SK-N-MC (cell line): ENCODE measurements at regions not wholly inside any gene's neighbourhood (a gene's known extent, or its start where the extent isn't known, plus 50 kb on each side); places are given as distances from the start of the nearest gene placed in this dataset.

ENCODE experiments used
- DNase-seq: peaks from one replicate; pipeline ENCODE4 v3.0.0-alpha.2; 2011; ENCODE audit warnings: low read depth, low spot score
- H3K27ac ChIP-seq: fragments of 200-600 bp; sonication (generic); 2 replicates; pipeline ENCODE4 v1.5.1; 2016; ENCODE audit warnings: mixed run types
- H3K36me3 ChIP-seq: fragments of 200-600 bp; sonication (generic); 2 replicates; pipeline ENCODE4 v1.6.1; 2017; ENCODE audit warnings: antibody characterized with exemption, low read length, mixed read lengths; ENCODE audit not compliant: insufficient read depth
- H3K4me3 ChIP-seq: fragments of 200-600 bp; sonication (generic); 2 replicates; pipeline ENCODE4 v1.5.1; 2016
- H3K9ac ChIP-seq: fragments of 200-600 bp; sonication (generic); 2 replicates; pipeline ENCODE4 v1.8.0; 2017; ENCODE audit warnings: mixed run types, mixed read lengths; ENCODE audit not compliant: insufficient read length
- H3K9me3 ChIP-seq: fragments of 200-600 bp; sonication (generic); 2 replicates; pipeline ENCODE4 v1.6.1; 2017; ENCODE audit warnings: low read depth, mild to moderate bottlenecking, antibody characterized with exemption, low read length, moderate library complexity, mixed read lengths
- EZH2 ChIP-seq: fragments of 200-600 bp; sonication (generic); IDR thresholded peaks from one replicate; pipeline ENCODE4 v1.6.1; 2017; ENCODE audit warnings: antibody characterized with exemption
- FOXP2 ChIP-seq: optimal IDR thresholded peaks from 2 replicates; pipeline ENCODE3; 2011; ENCODE audit warnings: mild to moderate bottlenecking, moderate library complexity; ENCODE audit not compliant: insufficient read depth; ENCODE audit errors: extremely low read length, control extremely low read depth
- POLR2AphosphoS5 ChIP-seq: IDR thresholded peaks from 2 replicates; pipeline ENCODE4 v1.6.1; 2012; ENCODE audit warnings: mild to moderate bottlenecking, low read depth, low read length, borderline replicate concordance

DNA sequence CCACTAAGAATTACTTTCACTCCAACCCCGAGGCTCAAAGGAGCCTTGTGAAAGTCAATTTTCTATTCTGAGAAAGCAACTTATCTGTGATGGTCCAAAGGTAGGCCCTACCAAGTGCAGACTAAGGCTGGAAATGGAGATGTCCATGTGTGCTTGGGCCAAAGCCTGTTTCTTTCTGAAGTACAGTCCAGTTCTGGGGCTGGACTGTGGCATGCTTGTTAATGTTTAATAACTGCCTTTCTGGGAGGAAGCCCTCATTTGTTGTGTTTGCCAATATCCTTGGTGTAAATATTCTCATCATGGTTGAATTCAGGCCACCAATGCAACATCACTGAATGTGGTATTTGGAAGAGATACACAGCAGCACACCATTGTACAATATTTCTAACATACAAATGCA, 182.3 kb upstream of the BCL6 start:
- no peaks in the 10 kb centered on the region for H3K9me3 ChIP-seq
- DNase-seq: no peak
- no peak overlapping the region for H3K27ac ChIP-seq
- no peaks in the 10 kb centered on the region for H3K36me3 ChIP-seq
- no peak overlapping the region for H3K9ac ChIP-seq
- TF ChIP-seq EZH2 (no peak), POLR2AphosphoS5 (no peak), FOXP2 (no peak)
- no peak overlapping the region for H3K4me3 ChIP-seq

DNA sequence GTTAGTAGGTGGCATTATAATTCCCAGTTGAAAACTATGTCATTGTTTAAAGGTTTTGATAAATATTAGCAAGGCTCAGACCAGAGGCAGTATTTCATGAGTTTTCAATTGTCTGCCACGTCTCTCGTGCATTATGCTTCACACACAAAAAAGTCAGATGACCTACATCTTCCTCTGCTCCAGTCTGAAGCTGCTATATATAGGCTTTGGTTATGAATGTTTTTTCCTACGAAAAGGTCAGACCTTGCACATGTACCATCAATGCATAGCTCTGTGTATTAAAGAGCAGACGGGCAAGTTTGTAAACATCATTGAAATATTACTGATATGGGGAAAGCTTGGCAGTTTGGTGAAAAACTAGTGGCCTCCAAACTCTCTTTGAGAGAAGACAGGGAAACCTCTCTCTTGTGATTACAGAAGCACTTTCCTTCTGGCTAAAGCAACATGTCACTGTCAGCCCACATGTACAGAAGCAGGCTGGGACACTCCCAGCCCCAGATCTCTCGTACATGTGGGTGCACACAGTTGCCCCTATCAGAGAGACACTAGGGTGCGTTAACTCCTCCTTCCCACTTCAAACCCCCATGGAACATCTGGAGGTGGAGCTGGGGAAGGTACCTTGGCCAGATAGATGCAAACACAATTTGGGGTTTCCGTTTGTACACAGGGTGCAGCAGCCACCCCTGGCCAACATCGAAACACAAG, 184.0 kb upstream of the BCL6 start:
- no peak overlapping the region for H3K9ac ChIP-seq
- H3K4me3 ChIP-seq: no peak overlapping the region
- TF ChIP-seq POLR2AphosphoS5 (no peak), FOXP2 (no peak), EZH2 (no peak)
- H3K36me3 ChIP-seq: no peaks in the 10 kb centered on the region
- no peak overlapping the region for H3K27ac ChIP-seq
- no peaks in the 10 kb centered on the region for H3K9me3 ChIP-seq
- DNase-seq: no peak

DNA sequence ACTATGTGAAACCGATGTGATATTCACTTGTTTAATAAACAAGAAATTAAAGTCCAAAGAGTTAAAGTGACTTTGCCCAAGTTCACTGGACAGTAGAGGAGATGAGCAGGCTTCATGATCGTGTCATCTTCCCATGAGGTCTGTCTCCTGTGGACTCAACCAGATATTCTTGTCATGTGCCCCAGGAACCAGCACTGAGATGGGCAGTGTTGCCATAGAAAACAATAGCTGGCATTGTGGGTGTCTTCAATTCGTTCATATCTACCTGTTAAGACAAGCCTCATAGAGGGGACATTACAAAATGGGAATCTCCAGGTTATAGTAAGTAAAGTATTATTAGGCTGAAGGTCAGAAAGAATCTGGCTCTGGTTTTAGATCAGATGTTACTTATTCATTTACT, 184.8 kb upstream of the BCL6 start:
- no peak overlapping the region for H3K9ac ChIP-seq
- H3K36me3 ChIP-seq: no peaks in the 10 kb centered on the region
- no peak for DNase-seq
- H3K27ac ChIP-seq: no peak overlapping the region
- H3K9me3 ChIP-seq: no peaks in the 10 kb centered on the region
- H3K4me3 ChIP-seq: no peak overlapping the region
- TF ChIP-seq FOXP2 (no peak), EZH2 (no peak), POLR2AphosphoS5 (no peak)

DNA sequence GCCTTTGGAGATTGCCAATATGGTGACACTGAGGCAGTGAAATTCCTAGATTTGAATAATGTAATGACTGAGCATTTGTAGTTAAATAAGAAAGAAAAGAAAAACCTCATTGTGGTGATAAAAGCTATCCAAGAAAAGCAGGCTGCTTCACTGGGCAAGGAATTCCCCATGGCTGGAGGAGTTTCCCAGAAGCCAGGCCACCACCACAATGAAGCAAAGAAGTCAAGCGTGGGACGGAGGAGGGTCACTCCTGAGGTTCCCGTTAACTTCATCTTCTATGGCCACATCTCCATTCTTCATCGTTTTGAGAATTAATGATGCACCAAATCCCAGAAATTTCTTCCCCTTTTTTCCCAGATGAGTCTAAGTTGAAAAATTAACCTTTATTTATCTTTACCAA, 185.8 kb upstream of the BCL6 start:
- DNase-seq: no peak
- H3K9me3 ChIP-seq: no peaks in the 10 kb centered on the region
- H3K27ac ChIP-seq: no peak overlapping the region
- no peaks in the 10 kb centered on the region for H3K36me3 ChIP-seq
- no peak overlapping the region for H3K9ac ChIP-seq
- TF ChIP-seq POLR2AphosphoS5 (no peak), FOXP2 (no peak), EZH2 (no peak)
- no peak overlapping the region for H3K4me3 ChIP-seq

DNA sequence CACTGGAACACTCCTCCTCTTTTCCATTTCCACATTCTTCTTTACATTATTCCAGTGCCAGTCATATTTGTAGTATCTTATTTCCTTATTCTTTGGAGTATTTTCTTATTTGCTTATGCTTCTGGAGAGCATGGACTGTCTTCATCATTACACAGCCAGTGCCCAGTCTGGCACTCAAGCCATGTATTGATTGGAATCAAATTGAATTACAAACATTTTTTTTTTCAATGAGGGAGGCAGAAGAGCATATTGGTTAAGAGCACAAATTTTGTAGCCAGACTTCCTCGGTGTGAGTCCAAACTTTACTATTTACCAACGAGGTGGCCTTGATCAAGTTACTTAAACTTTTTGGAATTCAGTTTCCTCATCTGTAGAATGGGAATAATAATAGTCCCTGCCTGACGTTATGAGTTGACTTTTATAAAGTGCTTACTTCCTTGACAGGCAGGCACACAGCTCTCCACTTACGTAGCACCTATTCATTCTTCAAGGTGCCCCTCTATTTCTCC, 186.6 kb upstream of the BCL6 start:
- H3K9ac ChIP-seq: no peak overlapping the region
- H3K4me3 ChIP-seq: no peak overlapping the region
- H3K9me3 ChIP-seq: no peaks in the 10 kb centered on the region
- DNase-seq: no peak
- no peak for TF ChIP-seq FOXP2
- TF ChIP-seq EZH2: no peak
- no peak for TF ChIP-seq POLR2AphosphoS5
- no peaks in the 10 kb centered on the region for H3K36me3 ChIP-seq
- H3K27ac ChIP-seq: no peak overlapping the region

DNA sequence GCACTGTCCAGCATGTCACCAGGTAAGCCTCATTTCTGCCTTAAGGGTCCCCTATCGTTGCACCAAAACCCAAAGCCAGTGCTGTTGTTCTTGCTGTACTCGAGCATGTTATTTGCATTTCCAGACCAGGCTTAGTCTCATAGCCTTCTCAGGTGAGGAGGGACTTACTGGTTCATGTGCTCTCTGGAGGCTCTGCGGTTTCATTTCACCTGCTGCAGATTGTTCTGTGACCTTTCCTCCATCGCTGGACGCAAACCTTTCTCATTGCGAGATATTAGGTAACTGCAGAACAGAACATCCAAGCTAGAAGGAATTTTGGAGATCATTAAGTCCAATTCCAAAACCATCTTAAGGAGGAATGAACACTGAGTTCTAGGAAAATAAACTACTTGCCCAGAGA, 187.3 kb upstream of the BCL6 start:
- TF ChIP-seq FOXP2 (no peak), POLR2AphosphoS5 (no peak), EZH2 (no peak)
- H3K9ac ChIP-seq: no peak overlapping the region
- H3K27ac ChIP-seq: no peak overlapping the region
- H3K36me3 ChIP-seq: no peaks in the 10 kb centered on the region
- no peak overlapping the region for H3K4me3 ChIP-seq
- DNase-seq: no peak
- no peaks in the 10 kb centered on the region for H3K9me3 ChIP-seq

DNA sequence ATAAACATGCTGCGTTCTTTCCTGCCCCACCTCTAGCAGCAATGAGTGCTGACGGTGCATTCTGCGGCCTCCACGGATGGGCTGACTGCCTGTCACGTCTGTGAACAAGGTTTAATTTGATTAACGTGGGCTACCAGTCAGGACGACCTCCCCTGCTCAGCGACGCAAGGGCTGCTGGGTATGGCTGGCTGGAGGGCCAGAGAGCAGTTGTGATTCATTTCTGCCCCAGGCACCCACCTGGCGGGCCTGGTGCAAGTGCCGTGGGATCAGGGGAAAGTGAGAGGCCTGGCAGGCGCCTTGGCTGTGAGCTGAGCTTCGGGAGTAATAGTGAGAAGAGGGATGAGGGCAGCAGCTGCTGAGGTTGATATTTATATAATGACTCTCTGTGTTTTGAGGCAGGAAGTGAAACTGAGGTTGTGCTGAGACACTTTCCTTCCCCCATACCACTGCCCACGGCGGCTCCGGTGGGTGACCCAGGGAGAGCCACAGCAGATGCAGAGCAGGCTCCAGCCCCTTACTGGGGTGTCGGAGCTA, 190.4 kb upstream of the BCL6 start:
- Histone ChIP-seq H3K9ac (no peak overlapping the region), H3K4me3 (no peak overlapping the region), H3K36me3 (no peaks in the 10 kb centered on the region), H3K9me3 (no peaks in the 10 kb centered on the region), H3K27ac (no peak overlapping the region)
- TF ChIP-seq POLR2AphosphoS5: no peak
- no peak for TF ChIP-seq EZH2
- TF ChIP-seq FOXP2: no peak
- no peak for DNase-seq

DNA sequence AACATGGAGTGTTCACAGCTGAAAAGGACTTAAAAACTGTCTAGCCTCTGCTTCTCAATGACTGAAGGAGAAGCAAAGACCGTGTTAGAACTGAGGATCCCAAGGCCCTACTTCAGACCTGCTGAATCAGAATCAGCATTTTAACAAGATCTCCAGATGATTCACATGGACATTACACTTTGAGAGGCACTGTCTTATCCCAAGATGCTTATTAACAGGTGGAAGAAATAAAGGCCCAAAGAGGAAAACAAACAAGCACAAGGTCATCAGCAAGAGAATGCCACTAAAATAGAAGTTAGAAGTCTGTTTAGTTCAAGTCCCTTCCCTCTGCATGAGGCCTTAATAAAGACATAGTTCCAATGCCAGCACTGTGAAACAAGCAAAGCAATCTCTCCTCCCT, 191.4 kb upstream of the BCL6 start:
- Histone ChIP-seq H3K9me3 (no peaks in the 10 kb centered on the region), H3K27ac (no peak overlapping the region), H3K9ac (no peak overlapping the region), H3K4me3 (no peak overlapping the region), H3K36me3 (no peaks in the 10 kb centered on the region)
- no peak for DNase-seq
- TF ChIP-seq EZH2 (no peak), POLR2AphosphoS5 (no peak), FOXP2 (no peak)

DNA sequence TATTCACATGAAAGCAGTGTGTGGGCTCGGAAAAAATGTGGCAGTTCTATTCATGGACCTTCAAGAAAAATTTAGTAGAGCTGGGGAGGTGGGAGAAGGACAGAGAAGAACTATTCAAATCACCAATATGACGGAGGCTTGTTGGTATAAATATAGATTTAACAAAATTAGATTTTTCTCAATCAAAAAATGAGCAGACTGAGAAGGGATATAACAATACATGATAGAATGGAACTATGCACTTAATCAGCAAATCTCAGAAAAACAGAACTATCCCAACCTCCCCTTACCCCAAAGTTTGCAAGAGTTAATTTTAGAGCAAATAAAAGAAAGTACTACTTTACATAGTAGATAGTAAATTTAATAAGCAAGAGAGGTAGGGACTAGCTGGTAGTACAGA, 194.6 kb upstream of the BCL6 start:
- no peak overlapping the region for H3K4me3 ChIP-seq
- H3K36me3 ChIP-seq: no peaks in the 10 kb centered on the region
- H3K9ac ChIP-seq: no peak overlapping the region
- TF ChIP-seq EZH2: no peak
- TF ChIP-seq FOXP2: no peak
- TF ChIP-seq POLR2AphosphoS5: no peak
- no peak for DNase-seq
- no peaks in the 10 kb centered on the region for H3K9me3 ChIP-seq
- no peak overlapping the region for H3K27ac ChIP-seq
